GM10248 (cell line): ENCODE measurements at regions not wholly inside any gene's neighbourhood (a gene's known extent, or its start where the extent isn't known, plus 50 kb on each side); places are given as distances from the start of the nearest gene placed in this dataset.

Source experiments
- CTCF ChIA-PET: fragments of 300-600 bp; sonication (Branson Sonifier 250); formaldehyde crosslinking; extraction: SDS; loops from one replicate; lab custom pipeline; 2021; ENCODE audit warnings: antibody characterized with exemption; lab: Yijun Ruan, JAX
- POLR2A ChIA-PET: fragments of 350-650 bp; sonication (Branson Sonifier 250); formaldehyde crosslinking; extraction: SDS; loops from one replicate; lab custom pipeline; 2020; ENCODE audit warnings: antibody characterized with exemption; lab: Yijun Ruan, JAX
- DNase-seq: peaks from one replicate; pipeline ENCODE4 v3.0.0; 2012; ENCODE audit errors: extremely low spot score
- CTCF ChIP-seq: IDR thresholded peaks from 2 replicates; pipeline ENCODE4 v1.5.1; 2012; ENCODE audit warnings: mild to moderate bottlenecking, low read depth; ENCODE audit errors: extremely low read depth, missing control alignments, control extremely low read depth

GRCh38 chr12:102609996-102610395 lies 129.6 kb upstream of the IGF1 start:
- CTCF ChIA-PET = interaction anchor here (0.8 to 1.5 kb wide), 2 partner anchors 11 to 37 kb away, joined by 3 to 4 read pairs; no protein-coding TSS in a partner anchor

GRCh38 chr12:102603021-102603420 lies 122.7 kb upstream of the IGF1 start:
- POLR2A ChIA-PET = no interaction called here
- DNase-seq = no peak
- TF ChIP-seq CTCF = no peak
- CTCF ChIA-PET = no interaction called here

More at GRCh38 chr12:102609996-102610395, 129.6 kb upstream of the IGF1 start:
- DNase-seq = no peak
- TF ChIP-seq CTCF = no peak
- POLR2A ChIA-PET = no interaction called here

- DNase-seq = no peak
- ChIA-PET POLR2A (no interaction called here), CTCF (no interaction called here)
- no peak for TF ChIP-seq CTCF
These were observed 122.2 kb upstream of the IGF1 start for GRCh38 chr12:102602521-102602920.

GRCh38 chr12:102601621-102602020 lies 121.3 kb upstream of the IGF1 start:
- ChIA-PET CTCF (interaction anchor here (0.9 kb wide), 1 partner anchor 13 kb away, joined by 3 read pairs; no protein-coding TSS in a partner anchor), POLR2A (no interaction called here)
- TF ChIP-seq CTCF = no peak
- DNase-seq = no peak

- POLR2A ChIA-PET = no interaction called here
- CTCF ChIA-PET = interaction anchor here (1.0 kb wide), 1 partner anchor 290 kb away, joined by 4 read pairs; no protein-coding TSS in a partner anchor
These were observed 116.3 kb upstream of the IGF1 start for GRCh38 chr12:102596687-102597086.

GRCh38 chr12:102596031-102596430 lies 115.7 kb upstream of the IGF1 start:
- ChIA-PET POLR2A (no interaction called here), CTCF (no interaction called here)
- TF ChIP-seq CTCF = no peak
- DNase-seq = no peak

More at GRCh38 chr12:102596687-102597086, 116.3 kb upstream of the IGF1 start:
- DNase-seq = no peak
- no peak for TF ChIP-seq CTCF

- DNase-seq = no peak
- ChIA-PET POLR2A (no interaction called here), CTCF (no interaction called here)
- no peak for TF ChIP-seq CTCF
These were observed 115.0 kb upstream of the IGF1 start for GRCh38 chr12:102595315-102595714.
